GM23338 (cell line): ENCODE measurements at regions not wholly inside any gene's neighbourhood (a gene's known extent, or its start where the extent isn't known, plus 50 kb on each side); places are given as distances from the start of the nearest gene placed in this dataset.

ENCODE experiments used
- ATAC-seq: fragments of 200-7000 bp; cut with Tn5 transposase; 3 replicates; pipeline ENCODE4 v1.9.1; 2020
- DNase-seq: peaks from one replicate; pipeline ENCODE4 v3.0.0-alpha.2; 2015; ENCODE audit warnings: low spot score
- H2AFZ ChIP-seq: fragments of 200-600 bp; sonication (generic); 2 replicates; pipeline ENCODE4 v1.8.0; 2016; ENCODE audit warnings: antibody characterized with exemption, mild to moderate bottlenecking, moderate library complexity
- H3F3A ChIP-seq: fragments of 200-600 bp; sonication (generic); replicated peaks from 2 replicates; pipeline ENCODE4 v1.8.0; 2017; ENCODE audit warnings: antibody characterized with exemption, mixed run types, low read depth
- H3K27ac ChIP-seq: fragments of 200-600 bp; sonication (generic); 2 replicates; pipeline ENCODE4 v1.6.1; 2016; ENCODE audit warnings: low read depth
- H3K27me3 ChIP-seq: fragments of 200-600 bp; sonication (generic); 2 replicates; pipeline ENCODE4 v1.8.0; 2016; ENCODE audit warnings: mild to moderate bottlenecking, mixed run types, moderate library complexity; ENCODE audit not compliant: insufficient read depth
- H3K36me3 ChIP-seq: fragments of 200-600 bp; sonication (generic); 2 replicates; pipeline ENCODE4 v1.8.0; 2016; ENCODE audit warnings: mild to moderate bottlenecking; ENCODE audit not compliant: insufficient read depth
- H3K4me1 ChIP-seq: fragments of 200-600 bp; sonication (generic); 2 replicates; pipeline ENCODE4 v1.8.0; 2016; ENCODE audit warnings: mild to moderate bottlenecking, moderate library complexity; ENCODE audit not compliant: insufficient read depth
- H3K4me2 ChIP-seq: fragments of 200-600 bp; sonication (generic); 2 replicates; pipeline ENCODE4 v1.7.1; 2017; ENCODE audit warnings: mixed run types
- H3K4me3 ChIP-seq: fragments of 200-600 bp; sonication (generic); 2 replicates; pipeline ENCODE4 v1.6.1; 2016; ENCODE audit warnings: mixed run types
- H3K79me2 ChIP-seq: fragments of 200-600 bp; sonication (generic); replicated peaks from 2 replicates; pipeline ENCODE4 v1.8.0; 2017; ENCODE audit warnings: mild to moderate bottlenecking; ENCODE audit not compliant: insufficient read depth
- H3K9me2 ChIP-seq: fragments of 200-600 bp; sonication (generic); 2 replicates; pipeline ENCODE4 v1.8.0; 2017; ENCODE audit not compliant: insufficient read depth
- H4K20me1 ChIP-seq: fragments of 200-600 bp; sonication (generic); replicated peaks from 2 replicates; pipeline ENCODE4 v1.8.0; 2017; ENCODE audit warnings: mild to moderate bottlenecking; ENCODE audit not compliant: insufficient read depth
- H3K27ac Mint-ChIP-seq: 2 replicates; pipeline ENCODE4 v1.8.0; 2020; ENCODE audit warnings: inconsistent platforms, mild to moderate bottlenecking, moderate library complexity, mixed read lengths
- H3K27me3 Mint-ChIP-seq: 3 replicates; pipeline ENCODE4 v1.8.0; 2022; ENCODE audit warnings: low read depth, mild to moderate bottlenecking, moderate library complexity, mixed read lengths, inconsistent platforms; ENCODE audit not compliant: insufficient read depth, poor library complexity
- H3K36me3 Mint-ChIP-seq: 3 replicates; pipeline ENCODE4 v1.8.0; 2021; ENCODE audit warnings: low read depth, mild to moderate bottlenecking, inconsistent platforms, moderate library complexity, mixed read lengths
- H3K4me1 Mint-ChIP-seq: 3 replicates; pipeline ENCODE4 v1.8.0; 2020; ENCODE audit warnings: mild to moderate bottlenecking, inconsistent platforms, mixed read lengths
- H3K4me3 Mint-ChIP-seq: 3 replicates; pipeline ENCODE4 v1.8.0; 2021; ENCODE audit warnings: moderate library complexity, mild to moderate bottlenecking, inconsistent platforms, mixed read lengths
- H3K9me3 Mint-ChIP-seq: 3 replicates; pipeline ENCODE4 v1.8.0; 2020; ENCODE audit warnings: moderate library complexity, mild to moderate bottlenecking, inconsistent platforms, mixed read lengths
- CREB1 ChIP-seq: fragments of 250-450 bp; sonication (Bioruptor Pico); IDR thresholded peaks from 2 replicates; pipeline ENCODE4 v1.5.0; 2020; ENCODE audit warnings: low read depth, mild to moderate bottlenecking, moderate library complexity
- ETS1 ChIP-seq: IDR thresholded peaks from 2 replicates; pipeline ENCODE4 v1.6.1; 2016; ENCODE audit warnings: antibody characterized with exemption
- REST ChIP-seq: IDR thresholded peaks from one replicate; pipeline ENCODE4 v1.6.1; 2018; ENCODE audit warnings: antibody characterized with exemption; ENCODE audit not compliant: unreplicated experiment
- STAT1 ChIP-seq: IDR thresholded peaks from one replicate; pipeline ENCODE4 v1.6.1; 2016; ENCODE audit warnings: antibody characterized with exemption; ENCODE audit not compliant: unreplicated experiment
- ZNF114 ChIP-seq: fragments of 250-450 bp; sonication (Bioruptor Pico); IDR thresholded peaks from 2 replicates; pipeline ENCODE4 v1.5.0; 2020; ENCODE audit warnings: mild to moderate bottlenecking, moderate library complexity
- ZNF331 ChIP-seq: fragments of 250-450 bp; sonication (Bioruptor Pico); IDR thresholded peaks from 2 replicates; pipeline ENCODE4 v1.5.0; 2020; ENCODE audit warnings: low read depth, mild to moderate bottlenecking, moderate library complexity
- TF ChIP-seq, protein P1 (sequence below): fragments of 250-450 bp; sonication (Bioruptor Pico); IDR thresholded peaks from 2 replicates; pipeline ENCODE4 v1.5.0; 2020; ENCODE audit warnings: mild to moderate bottlenecking, moderate library complexity

- Mint-ChIP-seq H3K27ac (no peak overlapping the region), H3K4me3 (no peak overlapping the region), H3K4me1 (peaks cover 7% of the 10 kb centered on the region), H3K9me3 (peaks cover 7% of the 10 kb centered on the region), H3K36me3 (peaks cover 8% of the 10 kb centered on the region; the same call in 2 of the 3 replicates), H3K27me3 (no peaks in the 10 kb centered on the region)
- ATAC-seq = no peak
- Histone ChIP-seq H2AFZ (no peak overlapping the region), H3F3A (no peaks in the 10 kb centered on the region), H3K27ac (no peak overlapping the region), H3K4me3 (no peak overlapping the region), H3K9me2 (peaks cover 8% of the 10 kb centered on the region; the same call in 1 of the 2 replicates), H4K20me1 (no peaks in the 10 kb centered on the region), H3K4me1 (no peaks in the 10 kb centered on the region), H3K27me3 (no peaks in the 10 kb centered on the region), H3K36me3 (0 out of 2 replicates have a peak, but pooled peaks cover 7% of the 10 kb centered on the region), H3K79me2 (no peaks in the 10 kb centered on the region), H3K4me2 (no peak overlapping the region)
- no peak for TF ChIP-seq ZNF114 (CRISPR knock-in tag)
- no peak for TF ChIP-seq ETS1
- TF ChIP-seq ZNF331 (CRISPR knock-in tag) = no peak
- TF ChIP-seq, protein P1, sequence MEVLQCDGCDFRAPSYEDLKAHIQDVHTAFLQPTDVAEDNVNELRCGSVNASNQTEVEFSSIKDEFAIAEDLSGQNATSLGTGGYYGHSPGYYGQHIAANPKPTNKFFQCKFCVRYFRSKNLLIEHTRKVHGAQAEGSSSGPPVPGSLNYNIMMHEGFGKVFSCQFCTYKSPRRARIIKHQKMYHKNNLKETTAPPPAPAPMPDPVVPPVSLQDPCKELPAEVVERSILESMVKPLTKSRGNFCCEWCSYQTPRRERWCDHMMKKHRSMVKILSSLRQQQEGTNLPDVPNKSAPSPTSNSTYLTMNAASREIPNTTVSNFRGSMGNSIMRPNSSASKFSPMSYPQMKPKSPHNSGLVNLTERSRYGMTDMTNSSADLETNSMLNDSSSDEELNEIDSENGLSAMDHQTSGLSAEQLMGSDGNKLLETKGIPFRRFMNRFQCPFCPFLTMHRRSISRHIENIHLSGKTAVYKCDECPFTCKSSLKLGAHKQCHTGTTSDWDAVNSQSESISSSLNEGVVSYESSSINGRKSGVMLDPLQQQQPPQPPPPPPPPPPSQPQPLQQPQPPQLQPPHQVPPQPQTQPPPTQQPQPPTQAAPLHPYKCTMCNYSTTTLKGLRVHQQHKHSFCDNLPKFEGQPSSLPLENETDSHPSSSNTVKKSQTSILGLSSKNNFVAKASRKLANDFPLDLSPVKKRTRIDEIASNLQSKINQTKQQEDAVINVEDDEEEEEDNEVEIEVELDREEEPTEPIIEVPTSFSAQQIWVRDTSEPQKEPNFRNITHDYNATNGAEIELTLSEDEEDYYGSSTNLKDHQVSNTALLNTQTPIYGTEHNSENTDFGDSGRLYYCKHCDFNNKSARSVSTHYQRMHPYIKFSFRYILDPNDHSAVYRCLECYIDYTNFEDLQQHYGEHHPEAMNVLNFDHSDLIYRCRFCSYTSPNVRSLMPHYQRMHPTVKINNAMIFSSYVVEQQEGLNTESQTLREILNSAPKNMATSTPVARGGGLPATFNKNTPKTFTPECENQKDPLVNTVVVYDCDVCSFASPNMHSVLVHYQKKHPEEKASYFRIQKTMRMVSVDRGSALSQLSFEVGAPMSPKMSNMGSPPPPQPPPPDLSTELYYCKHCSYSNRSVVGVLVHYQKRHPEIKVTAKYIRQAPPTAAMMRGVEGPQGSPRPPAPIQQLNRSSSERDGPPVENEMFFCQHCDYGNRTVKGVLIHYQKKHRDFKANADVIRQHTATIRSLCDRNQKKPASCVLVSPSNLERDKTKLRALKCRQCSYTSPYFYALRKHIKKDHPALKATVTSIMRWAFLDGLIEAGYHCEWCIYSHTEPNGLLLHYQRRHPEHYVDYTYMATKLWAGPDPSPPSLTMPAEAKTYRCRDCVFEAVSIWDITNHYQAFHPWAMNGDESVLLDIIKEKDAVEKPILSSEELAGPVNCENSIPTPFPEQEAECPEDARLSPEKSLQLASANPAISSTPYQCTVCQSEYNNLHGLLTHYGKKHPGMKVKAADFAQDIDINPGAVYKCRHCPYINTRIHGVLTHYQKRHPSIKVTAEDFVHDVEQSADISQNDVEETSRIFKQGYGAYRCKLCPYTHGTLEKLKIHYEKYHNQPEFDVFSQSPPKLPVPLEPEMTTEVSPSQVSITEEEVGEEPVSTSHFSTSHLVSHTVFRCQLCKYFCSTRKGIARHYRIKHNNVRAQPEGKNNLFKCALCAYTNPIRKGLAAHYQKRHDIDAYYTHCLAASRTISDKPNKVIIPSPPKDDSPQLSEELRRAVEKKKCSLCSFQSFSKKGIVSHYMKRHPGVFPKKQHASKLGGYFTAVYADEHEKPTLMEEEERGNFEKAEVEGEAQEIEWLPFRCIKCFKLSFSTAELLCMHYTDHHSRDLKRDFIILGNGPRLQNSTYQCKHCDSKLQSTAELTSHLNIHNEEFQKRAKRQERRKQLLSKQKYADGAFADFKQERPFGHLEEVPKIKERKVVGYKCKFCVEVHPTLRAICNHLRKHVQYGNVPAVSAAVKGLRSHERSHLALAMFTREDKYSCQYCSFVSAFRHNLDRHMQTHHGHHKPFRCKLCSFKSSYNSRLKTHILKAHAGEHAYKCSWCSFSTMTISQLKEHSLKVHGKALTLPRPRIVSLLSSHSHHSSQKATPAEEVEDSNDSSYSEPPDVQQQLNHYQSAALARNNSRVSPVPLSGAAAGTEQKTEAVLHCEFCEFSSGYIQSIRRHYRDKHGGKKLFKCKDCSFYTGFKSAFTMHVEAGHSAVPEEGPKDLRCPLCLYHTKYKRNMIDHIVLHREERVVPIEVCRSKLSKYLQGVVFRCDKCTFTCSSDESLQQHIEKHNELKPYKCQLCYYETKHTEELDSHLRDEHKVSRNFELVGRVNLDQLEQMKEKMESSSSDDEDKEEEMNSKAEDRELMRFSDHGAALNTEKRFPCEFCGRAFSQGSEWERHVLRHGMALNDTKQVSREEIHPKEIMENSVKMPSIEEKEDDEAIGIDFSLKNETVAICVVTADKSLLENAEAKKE (CRISPR knock-in tag) = no peak
- no peak for TF ChIP-seq STAT1
- TF ChIP-seq REST = no peak
- no peak for TF ChIP-seq CREB1 (CRISPR knock-in tag)
- DNase-seq = no peak
Measured at GRCh38 chr2:149739883-149740265, 152.3 kb upstream of the MMADHC start.
